ENCODE measurements at regions not wholly inside any gene's neighbourhood (a gene's known extent, or its start where the extent isn't known, plus 50 kb on each side); places are given as distances from the start of the nearest gene placed in this dataset.
"Not testable (repeated sequence)": the region's sequence is repeated elsewhere in the genome, so short reads cannot be mapped to it uniquely, and the experiment has no call there.

DNA sequence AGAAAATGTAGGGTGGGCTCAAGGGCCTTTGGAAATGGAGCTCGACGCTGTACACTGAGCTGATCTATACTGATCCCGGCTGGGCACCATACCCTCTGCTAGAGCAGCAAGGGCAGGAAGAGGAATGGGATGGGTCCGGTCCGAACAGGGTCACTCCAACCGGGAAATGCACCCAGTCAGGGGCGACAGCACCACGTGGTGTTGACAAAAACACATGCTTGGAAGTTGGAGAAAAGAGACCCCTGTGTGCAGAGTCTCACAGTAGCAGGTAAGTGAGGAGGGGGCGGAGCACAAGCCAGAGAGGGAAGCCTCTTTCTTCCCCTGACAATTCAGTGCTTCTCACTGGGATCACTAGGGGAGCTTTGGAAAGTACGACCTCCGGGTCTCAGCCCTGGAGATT is 84.1 kb upstream of the ASB18 start:
- DNase-seq, result no peak

GRCh38 chr2:236348976-236349375 is 84.8 kb upstream of the ASB18 start:
- DNase-seq, result no peak

GRCh38 chr2:236350426-236350825 is 86.2 kb upstream of the ASB18 start:
- DNase-seq, result no peak

GRCh38 chr2:236351966-236352525 is 87.8 kb upstream of the ASB18 start:
- DNase-seq, result no peak

- peak; percentile 38 to 65 for DNase-seq
These were observed 88.8 kb upstream of the ASB18 start for GRCh38 chr2:236352761-236353593.

DNA sequence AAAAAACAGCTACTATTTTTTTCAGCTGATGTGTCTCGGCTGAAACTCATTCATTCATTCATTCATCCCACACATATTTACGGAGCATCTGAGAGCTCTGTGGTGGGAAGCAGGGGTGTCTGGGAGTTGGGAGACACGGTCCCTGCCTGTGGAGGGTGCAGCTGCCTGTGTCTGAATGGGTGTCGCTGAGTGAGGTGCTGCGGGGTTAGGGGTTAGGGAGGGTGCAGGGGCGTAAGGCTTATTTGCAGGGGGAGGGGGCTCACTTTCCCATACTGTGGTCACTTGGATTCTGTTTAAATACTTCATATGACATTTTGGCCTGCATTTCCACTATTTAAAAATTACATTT is 89.4 kb upstream of the ASB18 start:
- DNase-seq, result no peak

- DNase-seq, result no peak
These were observed 90.1 kb upstream of the ASB18 start for GRCh38 chr2:236354056-236354940.

DNA sequence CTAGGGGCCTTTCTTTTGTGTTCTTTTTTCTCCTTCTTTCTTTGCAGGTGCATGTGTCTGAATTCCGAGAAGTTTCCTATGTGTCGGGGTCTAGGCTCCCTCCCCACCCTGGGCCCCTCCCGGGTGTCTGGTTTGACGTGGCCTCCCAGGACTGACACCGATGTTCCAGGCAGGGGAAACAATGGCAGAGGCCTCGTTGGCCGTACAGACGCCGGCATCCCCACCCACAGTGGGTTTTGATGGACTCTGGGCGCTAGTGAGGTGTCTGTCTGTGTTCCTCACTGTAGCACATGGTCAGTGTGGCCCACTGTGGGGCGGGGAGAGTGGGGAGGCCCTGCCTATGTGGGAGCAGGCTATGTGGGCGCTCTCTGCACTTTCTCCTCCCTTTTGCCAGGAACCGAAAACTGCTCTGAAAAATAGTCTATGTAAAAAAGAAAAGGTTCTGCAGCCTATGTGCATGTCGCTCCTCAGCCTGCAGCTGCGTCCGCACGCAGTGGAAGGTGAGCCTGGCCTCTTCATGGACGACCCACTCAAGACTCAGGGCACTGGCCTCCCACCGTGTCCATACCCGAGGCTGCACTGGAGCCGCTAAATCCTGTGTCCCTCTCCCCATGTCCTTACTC is 90.9 kb upstream of the ASB18 start:
- no peak for DNase-seq

DNA sequence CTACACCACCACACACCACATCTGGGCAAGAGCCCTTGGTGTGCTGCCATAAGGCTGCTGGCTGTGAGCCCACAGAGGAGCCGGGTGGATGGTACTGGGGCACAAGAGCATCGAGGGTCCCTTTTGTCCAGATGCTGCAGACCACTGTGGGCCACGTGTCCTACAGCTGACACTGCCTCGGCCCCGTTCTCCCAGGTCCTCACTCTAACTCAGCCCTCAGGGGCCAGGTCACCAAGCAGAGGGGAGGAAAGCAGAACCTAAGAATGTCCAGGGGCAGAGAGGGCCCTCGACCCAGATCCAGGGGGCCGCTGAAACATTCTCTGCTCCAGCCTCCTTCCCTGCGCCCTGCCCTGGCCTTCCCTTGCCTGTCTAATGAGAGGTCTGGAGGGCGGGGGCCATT is 91.7 kb upstream of the ASB18 start:
- no peak for DNase-seq

DNA sequence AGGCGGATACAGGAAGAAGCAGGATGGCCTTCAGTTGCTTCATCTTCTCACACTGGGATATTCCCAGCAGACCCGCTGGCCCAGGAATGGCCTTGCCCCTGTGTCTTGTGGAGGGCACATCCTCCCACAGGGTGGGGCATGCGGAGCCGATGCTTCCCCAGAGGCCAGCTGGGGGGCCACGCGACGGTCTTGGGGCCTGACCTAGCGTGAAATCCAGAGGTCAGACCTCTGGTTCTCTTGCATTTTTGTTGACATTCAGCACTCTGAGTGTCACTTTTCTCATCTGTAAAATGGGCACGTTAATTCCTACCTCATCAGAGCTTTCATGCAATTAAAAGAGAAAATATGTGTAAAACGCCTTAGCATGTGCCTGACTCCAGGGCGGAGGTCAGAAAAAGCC is 92.1 kb upstream of the ASB18 start:
- not testable (repeated sequence) for DNase-seq

DNA sequence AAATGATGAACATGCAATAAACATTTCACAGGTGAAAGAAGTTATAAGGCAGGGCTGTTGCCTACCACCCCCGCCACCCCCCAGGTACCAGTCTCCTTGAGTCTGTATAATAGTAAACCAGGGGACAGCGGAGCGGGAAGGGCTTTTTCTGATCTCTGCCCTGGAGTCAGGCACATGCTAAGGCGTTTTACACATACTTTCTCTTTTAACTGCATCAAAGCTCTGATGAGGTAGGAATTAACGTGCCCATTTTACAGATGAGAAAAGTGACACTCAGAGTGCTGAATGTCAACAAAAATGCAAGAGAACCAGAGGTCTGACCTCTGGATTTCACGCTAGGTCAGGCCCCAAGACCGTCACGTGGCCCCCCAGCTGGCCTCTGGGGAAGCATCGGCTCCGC is 94.3 kb upstream of the ASB18 start:
- DNase-seq, result not testable (repeated sequence)

DNA sequence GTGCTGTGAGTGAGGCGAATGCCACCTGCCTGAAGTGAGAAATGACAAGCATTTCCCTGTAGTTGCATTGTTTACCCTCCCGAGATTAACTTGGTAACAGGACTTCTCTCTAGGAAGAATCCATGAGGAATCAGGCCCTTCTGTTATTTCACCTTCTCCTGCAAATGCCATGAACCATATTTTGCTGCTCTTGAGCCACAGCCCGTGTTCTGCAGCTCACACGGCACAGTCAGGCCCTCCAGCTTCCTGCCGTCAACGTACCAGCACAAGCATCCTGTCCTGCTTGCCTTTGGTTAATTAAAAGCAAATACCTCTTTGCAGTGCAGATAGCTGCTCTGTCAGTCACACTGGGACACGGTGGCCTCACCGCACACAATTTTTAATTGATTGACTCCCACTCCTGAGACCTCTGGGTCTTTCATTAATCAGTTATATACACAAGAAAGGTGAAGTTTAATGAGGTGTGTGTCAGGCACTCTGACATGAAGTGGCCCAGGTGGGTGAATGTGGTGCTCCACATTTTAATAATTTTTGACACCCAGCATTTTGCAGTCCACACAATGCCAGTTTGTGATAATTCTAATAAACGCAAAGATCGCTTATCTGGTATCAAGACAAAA is 95.3 kb upstream of the ASB18 start:
- DNase-seq, result no peak

- no peak for DNase-seq
These were observed 96.3 kb upstream of the ASB18 start for GRCh38 chr2:236360496-236360895.

DNA sequence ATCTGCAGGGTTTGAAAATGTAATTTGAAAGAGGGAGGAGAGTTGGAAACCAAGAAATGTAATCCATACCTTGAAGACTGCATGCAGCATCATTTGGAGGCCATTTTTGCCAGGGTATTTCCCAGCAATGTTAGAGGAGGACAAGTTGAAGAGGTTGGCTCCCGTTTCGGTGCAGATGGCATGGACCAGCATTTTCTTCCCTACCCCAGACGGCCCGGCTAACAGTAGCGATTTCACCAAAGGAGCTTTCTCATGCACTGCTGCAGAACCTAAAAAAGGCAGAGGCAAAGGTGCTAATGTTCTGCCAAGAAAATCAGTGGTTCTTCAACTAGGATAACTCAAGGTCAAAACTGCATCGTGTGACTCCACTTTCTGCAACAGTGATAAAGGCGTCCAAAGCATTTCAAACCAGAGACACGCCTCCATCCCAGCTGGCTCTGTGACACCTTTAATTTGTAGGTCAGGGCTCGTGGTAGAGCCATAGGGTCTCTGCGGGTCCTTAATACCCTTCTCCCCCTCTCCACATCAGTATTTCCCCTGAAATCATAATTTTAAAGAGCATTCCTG is 99.6 kb upstream of the ASB18 start:
- DNase-seq, result no peak

GRCh38 chr2:236365258-236366048 is 101.2 kb upstream of the ASB18 start:
- no peak for DNase-seq

DNA sequence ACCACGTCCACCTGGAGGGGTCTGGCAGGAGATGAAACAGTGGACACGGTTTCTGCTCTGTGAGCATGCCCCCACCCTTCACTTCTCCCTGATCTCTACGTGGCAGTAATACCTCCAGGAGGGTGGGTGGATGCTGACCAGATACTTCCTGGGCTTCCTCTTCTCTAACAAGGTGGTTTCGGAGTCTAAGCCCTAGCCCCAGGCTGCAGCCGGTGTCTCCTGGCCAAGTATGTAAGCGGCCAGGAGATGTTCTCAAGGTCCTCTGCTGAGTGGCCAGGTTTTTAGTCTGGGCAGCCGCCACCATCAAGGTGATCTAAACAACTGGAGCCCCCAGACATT is 101.8 kb upstream of the ASB18 start:
- no peak for DNase-seq

DNA sequence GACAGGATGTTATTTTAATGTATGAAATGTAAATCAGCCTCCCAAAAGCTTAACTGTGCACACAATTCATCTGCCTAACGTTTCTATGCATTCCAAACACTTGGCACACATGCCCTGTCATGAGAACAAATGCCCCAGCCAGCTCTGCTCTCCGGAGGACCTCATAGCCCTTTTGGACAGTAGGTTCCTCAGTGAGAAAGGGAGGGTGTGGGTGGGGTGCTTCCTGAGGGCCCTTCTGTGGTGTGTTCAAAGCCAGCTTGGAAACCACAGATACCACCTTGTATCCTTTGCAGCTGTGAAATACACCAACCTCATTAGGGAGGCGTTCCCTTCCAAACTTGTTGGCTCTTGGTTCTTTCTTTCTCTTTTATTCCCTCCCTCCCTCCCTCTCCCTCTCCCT is 102.2 kb upstream of the ASB18 start:
- peak; percentile 11 to 52 for DNase-seq

DNA sequence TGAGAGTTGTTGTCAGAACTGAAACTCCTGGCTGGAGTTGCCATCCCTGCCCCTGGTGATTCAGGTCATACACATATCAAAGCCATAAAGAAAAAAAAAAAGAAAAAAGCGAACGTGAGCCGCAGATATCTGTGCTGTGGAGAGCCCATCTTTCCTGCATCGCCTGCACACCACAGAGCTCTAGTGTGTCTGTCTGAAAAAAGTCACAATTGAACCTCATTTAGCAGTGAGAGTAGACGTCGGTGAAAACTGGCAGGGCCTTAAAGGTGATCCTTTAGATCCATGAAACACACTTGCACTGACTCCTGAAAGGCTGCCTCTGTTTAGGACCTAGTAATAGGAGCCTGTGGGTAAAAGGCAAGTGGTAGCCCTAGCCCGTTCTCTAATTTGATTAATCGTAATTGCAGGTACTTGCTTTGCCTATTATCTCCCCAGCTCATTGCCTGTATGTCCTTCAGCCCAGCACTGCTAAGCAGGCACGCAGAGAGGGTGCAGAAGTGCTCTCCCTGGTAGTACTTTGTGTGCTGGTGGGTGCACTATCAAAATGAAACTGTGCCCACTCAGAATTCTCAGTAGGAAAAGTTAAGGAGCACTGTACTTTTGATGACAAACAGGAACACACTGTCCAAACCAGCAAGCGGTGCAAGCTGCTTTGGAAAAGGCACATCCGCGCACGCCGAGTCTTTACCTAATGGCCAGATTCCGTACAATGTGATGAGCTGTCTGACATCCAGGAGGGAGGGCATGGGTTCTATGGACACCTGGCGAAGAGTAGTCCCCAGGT is 103.5 kb upstream of the ASB18 start:
- peak; percentile 84 to 89 for DNase-seq

DNA sequence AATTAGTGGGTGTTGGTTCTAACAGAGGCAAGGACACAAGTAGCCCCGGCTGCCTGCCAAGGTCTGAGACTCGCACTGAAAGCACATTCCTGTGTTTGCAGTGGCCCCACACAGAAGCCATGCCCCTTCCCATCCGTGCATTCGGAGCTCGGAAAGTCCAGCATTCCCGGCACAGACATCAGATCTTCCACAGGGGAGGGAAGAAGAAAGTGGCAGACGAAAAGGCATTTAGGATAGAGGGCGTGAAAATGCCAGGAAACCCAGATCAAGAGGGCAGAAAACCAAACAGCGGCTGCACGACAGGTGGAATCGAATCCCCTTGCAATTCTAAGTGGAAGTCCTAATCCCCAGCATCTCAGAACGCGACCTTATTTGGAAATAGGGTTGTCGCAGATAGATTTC is 105.5 kb upstream of the ASB18 start:
- DNase-seq, result no peak

DNA sequence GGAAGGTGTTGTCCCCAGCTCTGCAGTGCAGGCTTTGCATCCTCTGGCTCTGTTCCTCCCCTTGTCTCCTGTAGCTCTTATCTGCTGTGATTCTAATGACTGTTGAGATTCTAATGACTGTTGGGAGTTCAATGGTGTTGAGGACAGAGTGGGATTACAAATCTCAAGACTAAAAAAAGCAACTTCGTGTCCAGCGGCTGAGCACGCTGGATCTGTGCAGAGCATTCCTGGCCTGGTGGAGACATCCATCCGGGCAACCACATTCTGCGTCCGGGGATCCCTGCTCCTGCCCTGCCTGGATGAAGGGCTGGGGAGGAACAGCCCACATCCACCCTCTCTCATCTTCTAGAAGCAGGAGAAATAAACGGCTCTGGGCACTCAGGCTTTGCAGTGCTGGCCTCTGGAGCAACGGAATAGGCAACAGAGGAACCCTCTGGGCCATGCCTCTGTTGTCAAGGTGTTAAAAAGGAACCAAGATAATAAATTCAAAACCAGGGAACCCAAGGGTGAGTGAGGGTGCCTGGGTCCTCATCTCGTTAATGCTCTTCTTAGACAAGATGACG is 106.7 kb upstream of the ASB18 start:
- DNase-seq, result no peak
